SK-MEL-5 (cell line): ENCODE measurements at regions not wholly inside any gene's neighbourhood (a gene's known extent, or its start where the extent isn't known, plus 50 kb on each side); places are given as distances from the start of the nearest gene placed in this dataset.

Experiments used
- DNase-seq: peaks from one replicate; pipeline ENCODE4 v3.0.0-alpha.2; 2016; ENCODE audit warnings: low read depth, low spot score
- in situ Hi-C: cut with HindIII; loops from 2 replicates; pipeline ENCODE4 v1.10.0; 2016; ENCODE audit warnings: low sequenced_read_pairs, high pct_unique_total_duplicates, low pct_unique_long_range_greater_than_20kb

DNA sequence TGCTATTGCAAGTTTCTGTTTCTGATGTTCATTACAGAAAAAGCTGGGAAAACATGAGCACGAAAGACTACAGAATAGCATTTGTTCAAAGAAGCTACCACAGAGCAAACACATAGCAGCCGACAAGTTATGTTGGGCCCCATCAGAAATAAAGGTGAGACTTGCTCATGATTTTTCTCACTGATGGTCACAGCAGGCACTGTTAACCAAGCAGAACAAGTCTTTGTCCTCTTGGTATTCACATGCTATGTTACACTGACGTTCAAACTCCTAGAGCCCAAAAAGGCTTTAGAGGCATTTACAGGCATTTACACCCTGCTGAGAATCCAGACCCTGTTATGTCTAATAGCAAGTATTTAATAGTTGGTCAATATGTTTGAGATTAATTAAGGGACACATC, 235.0 kb upstream of the HNMT start:
- DNase-seq: no peak
- in situ Hi-C loops: no loop called here

DNA sequence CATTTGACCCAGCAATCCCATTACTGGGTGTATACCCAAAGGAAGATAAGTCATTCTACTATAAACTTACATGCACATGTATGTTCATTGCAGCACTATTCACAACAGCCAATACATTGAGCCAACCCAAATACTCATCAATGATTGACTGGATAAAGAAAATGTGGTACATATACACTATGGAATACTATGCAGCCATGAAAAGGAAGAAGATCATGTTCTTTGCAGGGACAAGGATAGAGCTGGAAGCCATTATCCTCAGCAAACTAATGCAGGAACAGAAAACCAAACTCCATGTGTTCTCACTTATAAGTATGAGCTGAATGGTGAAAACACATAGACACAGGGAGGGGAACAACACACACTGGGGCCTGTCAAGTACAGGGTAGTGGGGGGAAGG, 226.7 kb upstream of the HNMT start:
- in situ Hi-C loops: no loop called here

DNA sequence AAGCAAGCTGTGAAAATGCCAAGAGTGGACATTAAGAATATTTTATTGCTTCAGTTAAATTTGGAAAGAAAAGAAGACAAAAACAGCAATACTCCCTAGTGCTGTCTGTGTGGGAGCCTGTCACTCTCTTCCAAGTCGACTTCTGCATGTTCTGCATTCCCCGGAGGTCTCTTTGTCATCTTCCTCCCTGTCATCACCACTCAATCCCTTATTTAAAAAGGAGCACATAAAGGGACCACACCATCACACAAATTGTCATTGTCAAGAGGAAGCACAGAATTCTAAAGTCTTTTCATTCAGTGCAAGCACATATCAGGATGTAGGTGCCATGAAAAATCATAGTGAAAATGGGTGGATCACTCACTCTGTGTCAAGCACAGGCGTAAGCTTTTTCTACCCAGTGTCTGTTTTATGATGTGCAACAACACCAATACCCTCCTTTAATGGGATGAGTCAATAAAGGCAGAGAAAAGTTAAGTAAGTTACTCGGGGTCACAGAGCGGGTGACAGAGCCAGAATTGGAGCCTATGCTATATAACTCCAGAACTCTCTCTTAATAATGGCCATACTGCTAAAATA, 222.4 kb upstream of the HNMT start:
- DNase-seq: no peak

More for the DNA sequence above, 226.7 kb upstream of the HNMT start:
- DNase-seq: no peak

DNA sequence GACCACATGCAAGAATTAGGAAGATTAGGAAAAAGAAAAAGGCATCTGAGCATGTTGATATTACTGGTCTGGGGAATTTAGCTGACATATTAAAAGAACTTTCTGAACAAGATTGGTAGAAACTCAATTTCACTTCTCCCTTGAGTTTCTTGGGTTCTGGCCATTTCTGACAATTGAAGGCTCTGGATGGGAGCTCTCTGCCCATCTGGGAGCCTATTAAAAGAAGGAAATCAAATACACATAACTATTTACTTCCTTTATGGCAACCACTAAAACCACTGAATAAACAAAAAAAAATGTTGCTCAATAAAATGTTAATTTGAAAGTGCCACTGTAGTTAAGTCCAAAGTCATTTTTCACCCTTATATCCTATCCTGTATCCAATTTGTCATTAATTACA, 216.8 kb upstream of the HNMT start:
- DNase-seq: no peak
- in situ Hi-C loops: no loop called here

More for the DNA sequence above, 222.4 kb upstream of the HNMT start:
- in situ Hi-C loops: no loop called here

DNA sequence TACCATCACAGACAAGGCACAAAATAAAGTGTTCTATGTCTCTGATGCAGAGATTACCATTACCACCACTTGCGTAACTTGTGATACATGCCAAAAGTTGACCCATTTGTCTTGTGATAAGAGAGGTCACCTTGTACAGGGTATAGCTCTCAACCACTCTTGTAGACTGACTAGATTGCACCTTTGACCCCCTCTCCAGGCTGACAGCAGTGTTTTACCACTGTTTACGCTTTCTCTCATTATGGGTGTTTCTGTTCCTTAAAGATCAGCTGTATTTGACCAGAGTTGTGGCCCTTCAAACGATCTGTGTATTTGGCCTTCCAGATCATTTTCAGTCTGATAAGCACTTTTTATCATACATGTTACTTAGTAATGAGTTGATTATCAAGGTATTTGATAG, 215.7 kb upstream of the HNMT start:
- DNase-seq: no peak
- in situ Hi-C loops: no loop called here

DNA sequence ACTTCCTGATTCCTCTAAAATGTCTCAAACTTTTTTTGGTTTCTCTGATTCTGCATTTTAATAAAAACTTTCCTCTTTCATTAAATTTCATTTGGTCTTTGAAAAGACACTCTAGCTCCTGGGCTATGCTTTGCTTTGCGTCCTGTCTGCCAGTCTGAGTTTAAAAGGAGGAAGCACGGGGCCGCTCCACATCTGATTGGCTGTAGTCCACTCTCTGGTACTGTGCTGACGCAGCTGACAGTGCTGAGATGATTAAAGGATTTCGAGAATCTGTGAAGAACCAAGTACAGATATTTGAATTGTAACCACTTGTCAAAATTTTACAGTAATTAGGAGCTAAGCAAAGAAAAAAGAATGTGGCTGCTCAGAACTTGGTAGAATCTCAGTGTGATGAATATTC, 199.6 kb upstream of the HNMT start:
- in situ Hi-C loops: no loop called here
- peak; percentile 4 for DNase-seq

DNA sequence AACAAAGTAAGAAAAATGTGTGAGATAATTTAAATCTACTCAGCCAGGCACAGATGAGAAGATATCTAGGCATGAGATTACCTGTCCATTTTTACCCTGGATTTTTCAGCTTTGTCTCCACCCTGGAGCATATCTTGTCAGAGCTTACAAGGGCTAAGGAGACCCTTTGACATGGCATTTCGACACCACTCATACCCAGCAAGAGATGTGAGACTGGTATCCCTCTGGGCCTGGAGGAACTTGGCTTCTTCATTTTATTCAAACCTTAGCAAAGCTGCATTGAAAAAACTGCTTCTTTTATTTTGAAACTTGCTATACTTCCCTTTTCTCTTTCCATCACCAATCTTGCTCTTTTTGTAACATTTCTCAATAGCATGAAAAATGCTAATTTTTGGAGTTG, 194.9 kb upstream of the HNMT start:
- in situ Hi-C loops: no loop called here
- DNase-seq: no peak

DNA sequence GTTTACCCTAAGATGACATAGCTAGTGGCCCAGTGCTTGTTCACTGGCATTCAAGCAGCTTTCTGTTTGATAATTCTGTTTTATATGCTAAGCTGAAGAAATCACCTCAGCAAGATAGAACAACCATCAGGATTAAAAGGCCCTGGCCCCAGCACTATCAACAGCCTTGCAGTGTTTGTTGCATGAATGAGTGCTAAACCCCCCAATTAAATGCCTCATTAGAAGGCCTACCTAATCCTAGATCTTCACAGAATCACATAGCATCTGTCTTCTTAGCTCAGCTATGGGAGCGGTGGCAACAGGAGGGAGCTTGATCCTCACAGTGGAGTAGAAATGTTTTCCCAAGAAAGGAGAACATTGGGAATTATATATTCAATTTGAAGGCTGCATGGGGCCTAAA, 194.1 kb upstream of the HNMT start:
- in situ Hi-C loops: no loop called here
- DNase-seq: no peak

DNA sequence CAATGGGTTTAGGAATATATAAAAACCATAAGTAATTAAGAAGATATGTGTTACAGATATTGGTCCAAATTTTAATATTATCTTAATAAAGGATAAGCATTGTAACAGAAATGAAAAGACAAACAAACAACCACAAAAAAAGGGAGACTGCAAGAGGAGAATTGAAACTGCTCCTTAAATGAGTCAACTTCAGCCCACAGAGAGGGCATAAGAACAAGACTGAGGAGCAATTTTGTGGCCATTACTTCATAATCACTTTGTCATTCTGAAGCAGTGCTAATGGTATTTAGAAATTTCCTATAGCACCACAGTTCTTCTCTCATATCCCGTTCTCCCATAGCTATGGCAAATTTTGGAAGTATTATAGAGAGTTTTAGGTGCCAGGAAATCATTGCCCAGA, 193.2 kb upstream of the HNMT start:
- in situ Hi-C loops: no loop called here
- DNase-seq: no peak

DNA sequence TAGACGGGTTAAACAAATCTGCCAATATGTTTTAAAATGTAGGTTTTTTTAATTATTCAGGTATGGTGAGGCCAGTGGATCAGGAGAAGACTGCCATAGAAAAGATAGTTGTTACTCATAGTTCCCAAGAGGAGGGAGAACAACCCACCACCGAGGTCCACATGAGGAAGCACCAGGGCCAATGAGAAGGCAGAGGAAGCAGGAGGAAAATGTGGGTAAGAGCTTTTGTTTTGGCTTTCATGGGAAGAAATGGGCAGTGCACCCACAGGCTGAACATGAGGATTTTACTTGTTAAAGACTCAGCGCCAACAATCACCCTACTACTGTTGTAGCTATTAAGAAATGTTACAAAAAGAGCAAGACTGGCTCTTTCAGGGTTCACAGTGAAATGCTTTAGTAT, 191.8 kb upstream of the HNMT start:
- DNase-seq: no peak
- in situ Hi-C loops: no loop called here

DNA sequence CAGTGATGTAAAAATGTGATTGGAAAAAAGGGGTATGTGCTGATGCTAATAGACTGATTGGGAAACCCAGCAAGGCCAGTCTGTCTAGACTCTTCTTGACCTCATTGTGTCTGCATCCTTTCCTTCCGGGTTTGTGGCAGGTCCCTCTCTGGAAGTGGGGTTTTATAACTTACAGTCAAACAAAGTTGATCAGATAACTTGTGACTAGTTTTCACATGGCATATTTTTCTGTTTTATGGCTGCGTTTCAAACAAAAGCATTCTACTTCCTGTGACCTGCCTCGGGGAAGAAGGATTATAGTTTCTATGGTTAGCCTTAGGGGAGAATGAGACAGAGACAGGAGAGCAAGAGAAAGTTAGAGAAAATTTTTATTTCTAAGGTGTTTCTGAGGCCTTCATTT, 188.7 kb upstream of the HNMT start:
- no peak for DNase-seq
- in situ Hi-C loops: no loop called here

DNA sequence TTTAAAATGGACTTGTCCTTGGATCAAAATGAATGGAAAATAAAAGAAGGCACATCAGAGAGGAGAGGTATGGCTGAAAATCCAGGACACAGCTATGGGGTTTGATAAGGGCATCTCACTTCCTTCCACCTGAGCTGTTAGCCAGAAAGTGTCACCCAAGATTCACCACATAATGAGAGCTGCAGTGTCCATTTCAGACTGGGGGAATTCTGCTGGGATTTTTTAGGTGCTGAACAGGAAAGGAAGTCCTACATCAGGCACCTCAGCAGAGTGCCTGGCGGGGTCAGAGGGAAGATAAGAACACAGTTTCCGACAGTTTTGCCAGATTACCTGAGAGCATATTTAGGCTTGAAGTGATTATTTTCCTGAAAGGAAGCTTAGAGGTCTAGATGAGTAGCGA, 187.6 kb upstream of the HNMT start:
- no peak for DNase-seq
- in situ Hi-C loops: no loop called here

DNA sequence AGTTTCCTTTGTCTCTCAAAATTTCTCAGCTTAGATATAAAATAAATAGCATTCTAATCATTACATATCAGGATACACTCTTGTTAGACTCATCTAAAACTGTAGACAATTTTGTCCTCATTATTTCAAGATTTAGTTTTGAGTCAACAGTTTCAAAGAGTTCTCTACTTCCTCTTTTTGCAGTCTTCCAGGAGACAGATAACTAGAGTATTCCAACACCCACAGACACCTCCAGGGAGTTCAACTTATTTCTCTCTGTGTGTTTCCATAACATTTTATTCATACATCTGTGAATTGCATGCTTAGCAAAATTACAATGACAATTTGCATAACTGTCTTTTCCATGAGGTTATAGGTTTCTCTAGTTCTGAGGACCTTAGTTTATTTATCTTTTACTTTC, 166.6 kb upstream of the HNMT start:
- in situ Hi-C loops: no loop called here
- no peak for DNase-seq

DNA sequence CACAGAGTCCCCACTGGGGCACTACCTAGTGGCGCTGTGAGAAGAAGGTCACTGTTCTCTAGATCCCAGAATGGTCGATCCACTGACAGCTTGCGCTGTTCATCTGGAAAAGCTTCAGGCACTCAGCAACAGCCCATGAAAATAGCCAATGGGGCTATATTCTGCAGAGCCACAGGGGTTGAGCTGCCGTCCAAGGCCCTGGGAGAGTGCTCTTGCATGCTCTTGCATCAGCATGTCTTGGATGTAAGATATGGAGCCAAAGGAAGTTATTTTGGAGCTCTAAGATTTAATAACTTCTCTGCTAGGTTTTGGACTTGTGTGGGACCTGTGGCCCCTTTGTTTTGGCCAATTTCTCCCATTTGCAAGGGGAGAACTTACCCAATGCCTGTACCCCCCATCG, 164.7 kb upstream of the HNMT start:
- DNase-seq: no peak
- in situ Hi-C loops: no loop called here

DNA sequence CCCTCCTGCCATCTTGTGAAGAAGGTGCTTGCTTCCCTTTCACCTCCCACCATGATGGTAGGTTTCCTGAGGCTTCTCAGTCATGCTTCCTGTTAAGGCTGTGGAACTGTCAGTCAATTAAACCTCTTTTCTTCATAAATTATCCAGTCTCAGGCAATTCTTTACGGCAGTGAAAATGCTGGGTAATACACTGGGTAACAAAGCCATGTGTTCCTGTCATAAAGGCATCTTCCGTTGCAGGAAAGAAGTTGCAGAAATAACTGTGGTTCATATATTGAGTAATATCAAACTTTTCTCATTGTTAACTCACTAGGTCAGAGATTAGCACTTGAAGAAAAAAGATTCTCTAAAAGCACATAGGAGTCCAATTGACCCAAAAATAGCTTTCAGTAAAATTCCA, 163.9 kb upstream of the HNMT start:
- in situ Hi-C loops: no loop called here
- DNase-seq: no peak

DNA sequence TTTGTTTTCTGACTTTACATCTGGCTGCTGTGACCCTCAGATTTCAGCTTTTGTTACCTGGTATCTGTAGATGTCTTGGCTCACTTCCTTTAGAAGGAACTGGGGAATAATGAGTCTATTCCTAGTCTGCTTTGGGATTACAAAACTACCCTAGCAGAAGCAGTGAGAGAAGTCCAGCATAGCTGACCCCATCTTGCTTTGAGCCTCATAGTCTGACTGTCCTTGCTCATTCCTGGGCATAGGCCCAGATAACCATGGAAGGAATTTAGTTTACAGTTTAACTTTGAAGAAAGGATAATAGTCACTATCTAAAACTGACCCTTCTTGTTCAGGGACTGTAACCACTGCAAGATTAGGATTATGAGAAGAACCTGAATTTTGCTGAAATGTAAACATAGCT, 163.0 kb upstream of the HNMT start:
- in situ Hi-C loops: no loop called here
- no peak for DNase-seq

DNA sequence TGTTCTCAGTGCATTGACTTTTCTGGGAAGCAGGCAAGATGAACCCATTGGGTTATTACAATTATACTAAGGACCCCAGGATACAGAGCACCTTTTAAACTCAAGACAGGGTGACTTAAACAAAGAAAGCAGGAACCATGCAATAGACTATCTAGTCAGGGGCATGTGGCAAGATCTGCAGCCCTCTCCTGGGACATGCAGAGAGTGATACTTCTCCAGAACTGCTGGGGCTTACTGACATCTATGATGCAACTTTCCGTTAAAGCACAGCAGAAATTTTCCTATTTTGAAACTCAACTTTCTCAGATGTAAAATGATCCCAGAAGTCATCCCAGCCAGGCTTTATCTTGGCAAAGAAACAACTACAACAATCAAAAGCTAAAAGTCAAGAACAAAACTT, 162.2 kb upstream of the HNMT start:
- in situ Hi-C loops: no loop called here
- DNase-seq: no peak

DNA sequence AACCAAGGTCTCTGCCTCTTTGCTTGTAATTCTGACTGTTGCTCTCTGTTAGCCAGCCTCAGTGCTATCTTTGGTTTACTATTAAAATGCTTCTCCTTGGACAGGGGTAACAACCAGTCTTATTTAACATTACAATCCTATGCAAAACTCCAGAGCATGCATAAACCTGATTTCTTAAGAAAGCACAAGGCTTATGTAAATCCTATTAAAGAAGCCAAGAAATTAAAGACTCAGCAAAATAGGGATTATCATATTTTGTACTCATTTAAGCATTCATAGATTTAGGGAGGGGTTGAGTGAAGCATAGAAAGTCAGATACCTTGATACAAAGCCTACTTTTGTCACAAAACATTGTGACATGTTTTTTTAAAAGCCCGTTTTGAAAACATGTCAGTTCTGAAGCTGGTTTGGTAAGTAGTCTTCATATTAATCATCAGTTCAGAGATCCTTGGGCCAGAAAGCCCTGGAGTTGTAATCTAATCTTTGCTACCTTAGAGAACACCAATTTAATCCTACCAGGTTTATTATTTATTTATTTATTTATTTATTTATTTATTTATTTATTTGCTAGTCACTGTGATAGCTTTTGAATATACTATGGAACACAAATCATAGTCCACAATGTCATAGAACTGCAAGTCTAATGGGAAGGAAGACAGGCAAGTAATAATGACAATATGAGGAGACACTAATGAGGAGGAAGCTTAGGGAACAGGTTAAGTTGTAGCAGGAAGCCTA, 158.0 kb upstream of the HNMT start:
- in situ Hi-C loops: no loop called here
- DNase-seq: no peak

DNA sequence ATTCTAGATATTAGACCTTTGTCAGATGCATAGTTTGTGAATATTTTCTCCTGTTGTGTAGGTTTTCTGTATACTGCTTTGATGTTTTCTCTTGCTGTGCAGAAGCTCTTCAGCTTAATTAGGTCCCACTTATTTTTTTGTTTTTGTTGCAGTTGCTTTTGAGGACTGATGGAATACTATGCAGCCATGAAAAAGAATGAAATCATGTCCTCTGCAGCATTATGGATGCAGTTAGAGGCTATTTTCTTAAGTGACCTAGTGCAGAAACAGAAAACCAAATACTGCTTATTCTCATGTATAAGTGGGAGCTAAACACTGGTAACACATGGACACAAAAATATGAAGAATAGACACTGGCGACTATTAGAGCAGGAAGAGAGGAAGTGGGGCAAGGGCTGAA, 155.0 kb upstream of the HNMT start:
- in situ Hi-C loops: no loop called here
- DNase-seq: no peak

DNA sequence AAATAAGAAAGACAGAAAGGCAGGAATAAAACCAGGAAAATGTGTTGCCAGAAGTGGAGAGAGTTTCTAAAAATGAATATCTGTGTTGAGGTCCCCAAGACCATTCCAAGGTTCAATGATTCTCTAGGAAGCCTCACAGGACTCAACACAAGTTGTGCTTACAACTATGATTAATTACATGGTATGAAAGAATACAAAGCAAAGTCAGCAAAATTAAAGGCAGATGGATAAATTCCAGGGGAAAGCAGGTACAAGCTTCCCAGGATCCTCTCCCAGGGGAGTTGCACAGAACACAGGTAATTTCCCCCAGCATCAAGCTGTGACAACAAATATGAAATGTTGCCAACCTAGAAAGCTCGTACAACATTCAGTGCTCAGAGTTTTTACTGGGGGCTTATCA, 154.4 kb upstream of the HNMT start:
- DNase-seq: no peak
- in situ Hi-C loops: no loop called here
